Putamen (tissue), 1 donor: ENCODE measurements at regions not wholly inside any gene's neighbourhood (a gene's known extent, or its start where the extent isn't known, plus 50 kb on each side); places are given as distances from the start of the nearest gene placed in this dataset.
"Not testable (repeated sequence)": the region's sequence is repeated elsewhere in the genome, so short reads cannot be mapped to it uniquely, and the experiment has no call there.

ENCODE experiments used
- DNase-seq: peaks from one replicate; pipeline ENCODE4 v3.0.0-alpha.2; 2016; ENCODE audit warnings: low spot score

- DNase-seq, result no peak
Observed at GRCh38 chr2:121132054-121132761, 152.8 kb downstream of the TFCP2L1 start.

DNA sequence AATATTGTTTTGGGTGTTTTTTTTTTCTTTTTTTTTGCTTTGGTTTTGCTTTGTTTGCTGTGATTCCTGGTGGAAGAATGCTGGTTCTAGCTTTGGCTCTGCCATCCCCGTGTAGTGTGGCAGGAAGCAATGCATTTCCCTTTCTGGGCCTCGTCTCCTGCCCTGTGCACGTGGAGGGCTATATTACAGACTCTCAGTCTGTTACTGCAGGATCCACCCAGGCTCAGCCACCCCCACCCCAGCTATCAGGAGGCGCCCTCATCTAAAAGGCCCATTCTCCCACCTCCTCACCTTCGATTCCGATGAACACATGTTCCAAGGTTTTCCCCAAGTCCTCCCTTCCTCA, 152.3 kb downstream of the TFCP2L1 start:
- no peak for DNase-seq

DNA sequence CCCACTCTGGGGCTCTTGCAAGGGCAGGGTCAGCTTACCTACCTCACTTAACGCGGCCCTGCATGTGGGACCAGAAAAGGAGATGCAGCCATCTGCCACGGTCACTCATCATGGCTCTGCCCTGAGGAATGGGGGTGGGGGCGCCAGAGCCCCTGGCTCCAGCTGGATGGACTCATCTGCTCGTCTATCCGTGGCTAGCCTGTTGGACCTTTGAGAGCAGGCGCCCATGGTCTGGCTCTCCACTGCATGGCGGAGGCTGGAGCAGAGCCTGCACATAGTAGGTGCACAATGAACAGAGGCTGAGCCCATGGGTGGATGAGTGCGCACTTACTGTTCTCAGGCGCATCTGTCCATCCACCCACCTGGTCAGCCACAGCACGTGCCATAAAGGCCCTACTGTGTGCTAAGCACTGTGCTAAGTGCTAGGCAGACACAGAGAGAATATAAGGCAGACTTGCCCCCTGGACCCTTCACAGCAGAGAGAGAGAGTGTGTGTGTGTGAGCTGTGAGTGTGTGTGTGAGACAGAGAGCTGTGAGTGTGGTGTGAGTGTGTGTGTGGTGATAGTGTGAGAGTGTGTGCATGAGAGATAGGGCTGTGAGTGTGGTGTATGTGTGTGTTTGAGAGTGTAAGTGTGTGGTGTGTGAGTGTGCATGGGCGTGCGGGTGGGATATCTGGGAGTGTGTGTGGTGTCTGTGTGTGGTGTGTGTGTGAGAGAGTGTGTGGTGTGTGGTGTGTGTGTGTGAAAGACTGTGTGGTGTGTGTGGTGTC, 151.3 kb downstream of the TFCP2L1 start:
- DNase-seq, result no peak

DNA sequence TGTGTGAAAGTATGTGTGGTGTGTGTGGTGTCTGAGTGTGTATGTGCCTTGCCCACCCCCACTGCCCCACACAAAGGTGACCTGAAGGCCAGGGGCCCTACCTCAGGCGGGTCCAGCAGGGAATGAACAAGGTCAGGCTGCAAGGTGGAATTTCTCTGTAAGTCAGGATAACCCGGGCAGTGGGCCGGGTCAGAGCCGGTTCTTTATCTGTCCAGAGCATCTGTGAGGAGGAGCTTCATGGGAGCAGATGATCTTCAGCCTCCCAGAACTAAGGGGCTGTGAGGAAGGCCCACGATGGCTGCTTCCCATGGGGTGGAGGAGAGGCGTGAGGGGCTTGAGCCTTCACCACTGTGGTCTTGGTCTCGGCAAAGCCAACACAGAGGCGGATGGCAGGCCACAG, 150.3 kb downstream of the TFCP2L1 start:
- DNase-seq, result no peak

DNA sequence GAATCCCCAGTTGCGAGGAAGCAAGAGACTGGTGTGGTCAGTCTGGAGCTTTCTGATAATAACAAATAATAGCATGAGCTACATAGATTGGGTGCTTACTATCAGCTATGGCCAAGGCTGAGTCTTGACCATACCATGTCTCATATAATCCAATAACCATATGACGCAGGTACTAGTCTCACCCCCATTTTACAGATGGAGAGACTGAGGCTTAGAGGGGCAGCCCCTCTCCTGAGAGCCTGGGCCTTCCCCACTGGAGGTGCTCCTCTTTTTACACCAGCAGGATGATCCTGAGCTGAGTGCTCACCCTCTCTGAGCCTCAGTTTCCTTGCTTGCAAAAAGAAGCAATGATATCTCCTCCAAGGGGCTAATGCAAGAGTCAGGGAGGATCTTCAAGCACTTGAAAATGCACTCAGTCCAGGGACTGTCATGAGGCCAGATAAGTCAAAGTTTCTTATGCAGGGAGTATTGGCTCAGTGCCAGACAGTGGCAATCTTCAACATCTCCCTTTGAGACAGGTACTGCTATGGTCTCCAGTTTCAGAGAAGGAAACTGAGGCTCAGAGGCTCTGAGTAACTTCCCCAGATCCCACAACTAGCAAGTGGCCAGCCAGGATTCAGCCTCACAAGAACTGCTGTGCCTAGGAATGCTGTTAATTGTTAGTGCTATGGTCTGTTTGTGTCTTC, 149.7 kb downstream of the TFCP2L1 start:
- no peak for DNase-seq

DNA sequence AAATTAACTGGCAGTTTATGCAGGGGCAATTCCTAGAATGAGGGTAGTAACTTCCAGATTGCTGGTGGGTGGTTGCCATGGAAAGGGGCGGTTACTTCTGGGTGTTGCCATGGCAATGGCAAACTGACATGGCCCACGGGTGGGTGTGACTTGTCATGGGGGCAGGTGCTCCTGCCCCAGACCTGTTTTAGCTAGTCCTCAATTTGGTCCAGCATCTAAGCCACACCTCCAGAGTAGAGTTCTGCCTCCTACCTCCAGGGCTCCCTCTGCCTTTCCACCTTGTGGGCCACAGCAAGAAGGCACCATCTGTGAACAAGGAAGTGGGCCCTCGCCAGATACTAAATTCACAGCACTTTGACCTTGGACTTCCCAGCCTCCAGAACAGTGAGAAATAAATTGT, 148.7 kb downstream of the TFCP2L1 start:
- no peak for DNase-seq

DNA sequence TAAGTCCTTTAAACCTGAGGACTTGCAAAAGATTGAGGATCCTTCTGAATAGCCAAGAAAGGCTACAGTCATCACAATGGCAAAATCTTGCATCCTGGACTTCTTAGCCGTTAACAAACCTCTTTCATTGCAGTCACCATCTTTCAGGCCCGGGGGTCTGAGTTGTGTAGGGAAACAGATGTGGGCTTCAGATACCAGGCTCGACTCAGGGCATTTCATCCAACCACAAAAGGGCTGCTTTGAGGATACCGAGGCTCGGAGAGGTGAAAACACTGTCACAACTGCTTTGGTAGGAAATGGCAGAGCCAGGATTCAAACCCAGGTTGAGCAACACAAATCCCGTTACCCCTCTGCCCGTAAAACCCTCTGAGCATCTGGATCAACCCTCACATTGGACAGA, 147.4 kb downstream of the TFCP2L1 start:
- DNase-seq, result no peak

DNA sequence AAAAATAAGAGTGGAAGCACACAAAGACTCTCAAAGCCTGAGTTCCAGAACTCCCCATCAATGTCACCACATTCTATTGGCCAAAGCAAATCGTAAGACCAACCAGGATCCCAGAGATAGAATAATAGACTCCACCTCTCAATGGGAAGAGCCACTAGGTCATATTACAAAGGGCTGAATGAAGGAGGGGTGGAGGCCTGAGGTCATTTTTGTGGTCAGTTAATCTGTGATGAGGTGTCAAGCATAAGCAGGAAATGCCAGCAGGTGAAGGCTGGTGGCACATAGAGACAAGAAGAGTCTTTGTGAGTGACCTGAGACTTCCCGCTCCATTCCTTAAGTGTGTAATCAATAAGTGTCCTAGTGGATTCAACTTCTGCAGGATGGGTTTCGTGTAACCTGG, 144.3 kb downstream of the TFCP2L1 start:
- no peak for DNase-seq

- DNase-seq, result no peak
Observed at GRCh38 chr2:121142452-121142851, 142.6 kb downstream of the TFCP2L1 start.

DNA sequence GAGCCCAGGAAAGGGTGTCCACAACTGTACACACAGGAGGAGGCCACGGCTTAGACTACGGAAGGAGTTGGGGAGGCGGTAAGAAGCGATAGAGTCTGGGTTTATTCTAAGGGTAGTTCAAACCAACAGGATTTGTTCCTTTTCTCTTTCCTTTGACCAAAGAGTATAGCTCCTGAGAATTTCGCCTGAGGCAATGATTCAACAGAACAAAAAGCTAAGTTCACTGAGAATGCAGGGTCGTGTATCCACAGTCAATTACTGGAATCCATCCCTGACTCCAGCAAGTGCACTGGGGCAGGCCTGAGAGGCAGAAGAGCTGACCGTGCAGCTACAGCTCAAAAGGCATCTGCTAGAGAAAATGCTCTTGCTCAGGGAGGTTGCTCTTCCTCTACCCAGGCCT, 140.9 kb downstream of the TFCP2L1 start:
- no peak for DNase-seq

GRCh38 chr2:121146630-121147029, 138.4 kb downstream of the TFCP2L1 start:
- DNase-seq, result no peak

GRCh38 chr2:121147766-121148165, 137.2 kb downstream of the TFCP2L1 start:
- DNase-seq, result no peak

DNA sequence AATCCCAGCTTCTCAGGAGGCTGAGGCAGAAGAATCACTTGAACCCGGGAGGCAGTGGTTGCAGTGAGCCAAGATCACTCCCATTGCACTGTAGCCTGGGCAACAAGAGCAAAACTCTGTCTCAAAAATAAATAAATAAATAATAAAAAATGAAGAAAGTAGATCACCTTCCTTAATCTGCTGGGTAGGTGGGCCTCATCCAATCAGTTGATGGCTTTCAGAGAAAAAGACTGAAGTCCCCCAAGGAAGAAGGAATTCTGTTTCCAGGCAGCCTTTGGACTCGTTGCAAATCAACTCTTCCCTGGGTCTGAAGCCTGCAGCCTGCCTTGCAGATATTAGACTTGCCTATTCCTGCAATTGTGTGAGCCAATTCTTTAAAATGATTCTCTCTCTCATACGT, 136.5 kb downstream of the TFCP2L1 start:
- no peak for DNase-seq

GRCh38 chr2:121149384-121149783, 135.6 kb downstream of the TFCP2L1 start:
- no peak for DNase-seq

DNA sequence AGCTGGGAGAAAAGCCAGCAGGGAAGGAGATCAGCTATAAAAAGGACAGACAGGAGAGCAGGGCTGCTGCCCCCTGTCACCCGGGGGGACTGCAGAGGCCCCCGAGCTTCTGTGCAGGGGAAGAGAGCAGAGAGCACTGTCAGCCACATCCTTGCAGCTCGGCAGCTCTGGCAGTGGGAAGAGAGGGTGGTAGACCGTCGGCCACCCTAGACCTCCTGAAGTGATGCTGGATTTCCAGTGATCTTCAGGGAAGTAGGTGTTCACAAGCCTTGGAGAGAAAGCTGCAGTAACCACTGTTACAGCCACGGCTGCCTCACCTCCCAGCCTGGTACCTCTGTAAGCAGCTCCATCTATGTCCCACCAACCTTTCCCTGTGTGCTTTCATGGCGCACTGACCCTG, 134.9 kb downstream of the TFCP2L1 start:
- no peak for DNase-seq

DNA sequence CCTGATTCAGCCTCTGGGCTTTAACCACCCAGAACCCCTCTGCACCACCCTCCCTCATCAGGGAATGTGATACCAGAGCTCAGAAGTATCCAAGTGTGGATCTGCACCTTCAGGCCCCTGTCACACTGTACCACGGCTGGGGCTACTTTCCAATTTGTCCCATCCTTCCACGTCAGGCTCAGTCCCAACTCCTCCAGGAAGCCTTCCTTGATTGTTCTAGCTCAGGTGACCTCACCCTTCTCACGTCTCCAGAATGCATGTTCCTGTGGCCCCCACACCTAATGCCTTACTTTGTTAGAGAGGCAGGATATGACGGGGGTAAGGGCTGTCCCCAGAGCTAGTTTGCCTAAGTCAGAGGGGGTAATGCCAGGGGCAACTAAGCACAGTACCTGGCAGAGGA, 134.3 kb downstream of the TFCP2L1 start:
- DNase-seq, result no peak

DNA sequence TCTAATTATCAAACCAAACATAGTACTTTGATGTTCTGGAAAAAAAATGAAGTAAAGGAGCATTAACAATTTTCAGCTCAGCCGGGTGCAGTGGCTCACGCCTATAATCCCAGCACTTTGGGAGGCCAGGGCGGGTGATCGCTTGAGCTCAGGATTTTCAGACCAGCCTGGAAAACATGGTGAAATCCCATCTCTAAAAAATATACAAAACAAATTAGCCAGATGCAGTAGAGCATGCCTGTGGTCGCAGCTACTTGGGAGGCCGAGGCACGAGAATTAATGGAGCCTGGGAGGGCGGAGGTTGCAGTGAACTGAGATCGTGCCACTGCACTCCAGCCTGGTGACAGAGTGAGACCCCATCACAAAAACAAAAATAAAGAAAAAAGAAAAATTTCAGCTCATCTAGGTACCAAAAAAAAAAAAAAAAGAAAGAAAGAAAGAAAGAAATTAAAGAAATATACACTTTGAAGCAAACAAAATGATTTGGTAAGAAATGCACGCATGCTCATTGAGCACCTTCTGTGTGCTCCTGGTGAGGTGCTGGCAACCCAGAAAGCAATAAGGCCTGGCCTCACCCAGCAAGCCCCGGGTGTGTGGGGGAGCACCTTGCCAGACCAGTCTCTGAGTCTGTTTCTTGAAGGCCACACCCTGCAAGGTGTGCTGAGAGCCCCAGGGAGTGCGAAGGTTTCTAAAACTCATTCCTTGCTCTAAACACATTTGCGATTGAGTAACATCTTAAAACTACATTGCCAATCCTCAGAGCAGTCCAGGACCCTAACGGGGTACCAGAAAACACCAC, 133.5 kb downstream of the TFCP2L1 start:
- DNase-seq, result no peak

DNA sequence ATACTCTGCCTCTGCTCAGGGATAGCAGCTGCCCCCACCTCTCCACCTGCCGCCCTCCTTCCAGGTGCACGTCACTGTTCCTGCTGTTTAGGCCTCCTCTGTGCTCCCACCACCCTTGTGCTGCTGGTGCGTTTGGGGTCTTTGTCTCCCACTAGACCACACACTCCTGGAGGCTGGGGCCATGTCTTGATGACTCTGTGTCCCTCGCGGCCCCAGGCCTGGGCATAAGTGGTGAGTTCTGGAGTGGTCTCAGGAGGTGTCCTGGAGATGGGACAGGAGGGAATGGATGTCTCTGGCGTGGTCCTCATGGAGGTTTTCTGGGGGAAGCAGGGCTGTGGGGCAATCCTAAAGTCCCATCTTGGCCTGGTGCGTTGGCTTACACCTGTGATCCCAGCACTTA, 132.1 kb downstream of the TFCP2L1 start:
- DNase-seq, result no peak

GRCh38 chr2:121153516-121153915, 131.5 kb downstream of the TFCP2L1 start:
- DNase-seq, result no peak

- no peak for DNase-seq
Observed at GRCh38 chr2:121155502-121156056, 129.4 kb downstream of the TFCP2L1 start.

DNA sequence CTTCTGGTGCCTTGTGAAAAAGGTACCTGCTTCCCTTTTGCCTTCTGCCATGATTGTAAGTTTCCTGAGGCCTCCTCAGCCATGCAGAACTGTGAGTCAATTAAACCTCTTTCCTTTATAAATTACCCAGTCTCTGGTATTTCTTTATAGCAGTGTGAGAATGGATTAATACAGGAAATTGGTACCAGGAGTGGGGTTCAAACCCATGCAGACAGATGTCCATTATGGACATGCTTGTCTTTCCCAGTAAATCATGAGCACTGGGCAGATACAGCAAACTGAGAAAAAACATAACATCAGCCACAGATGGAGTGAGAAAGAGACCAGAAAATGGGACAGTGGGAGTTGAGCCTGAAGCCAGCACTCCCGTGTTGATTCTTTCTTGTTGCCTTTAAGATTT, 127.5 kb downstream of the TFCP2L1 start:
- DNase-seq, result not testable (repeated sequence)
